Lower lobe of right lung (tissue), 2 donors: ENCODE measurements at regions not wholly inside any gene's neighbourhood (a gene's known extent, or its start where the extent isn't known, plus 50 kb on each side); places are given as distances from the start of the nearest gene placed in this dataset.

Experiments used
- ATAC-seq, 2 donors: fragments of 200-7000 bp; cut with Tn5 transposase; one replicate each; pipeline ENCODE4 v1.9.1; 2020 to 2022; ENCODE audit warnings: mild to moderate bottlenecking in 2 of 2, moderate library complexity in 2 of 2
- DNase-seq: peaks from one replicate; pipeline ENCODE4 v3.0.0-alpha.2; 2020
- H3K27ac ChIP-seq: fragments of 200-600 bp; one replicate; pipeline ENCODE4 v1.8.0; 2022
- H3K27me3 ChIP-seq: fragments of 200-600 bp; one replicate; pipeline ENCODE4 v1.8.0; 2022; ENCODE audit warnings: low read depth
- H3K36me3 ChIP-seq: fragments of 200-600 bp; one replicate; pipeline ENCODE4 v1.8.0; 2022; ENCODE audit warnings: mild to moderate bottlenecking
- H3K4me1 ChIP-seq: fragments of 200-600 bp; one replicate; pipeline ENCODE4 v1.8.0; 2022
- H3K4me3 ChIP-seq: fragments of 200-600 bp; one replicate; pipeline ENCODE4 v1.8.0; 2022; ENCODE audit warnings: mild to moderate bottlenecking
- H3K9me3 ChIP-seq: fragments of 200-600 bp; one replicate; pipeline ENCODE4 v1.8.0; 2022
- intact Hi-C: fragments of 100-400 bp; cut with DNase I; formaldehyde crosslinking; loops from one replicate; pipeline ENCODE4 v1.11.0; 2022
- TF ChIP-seq, protein P1 (sequence below): fragments of 200-600 bp; IDR thresholded peaks from one replicate; pipeline ENCODE4 v1.8.0; 2022; ENCODE audit warnings: antibody characterized with exemption, mild to moderate bottlenecking
- donor health status: DM: no; HTN: yes; CAD: no; lungs with severe emphysema.

DNA sequence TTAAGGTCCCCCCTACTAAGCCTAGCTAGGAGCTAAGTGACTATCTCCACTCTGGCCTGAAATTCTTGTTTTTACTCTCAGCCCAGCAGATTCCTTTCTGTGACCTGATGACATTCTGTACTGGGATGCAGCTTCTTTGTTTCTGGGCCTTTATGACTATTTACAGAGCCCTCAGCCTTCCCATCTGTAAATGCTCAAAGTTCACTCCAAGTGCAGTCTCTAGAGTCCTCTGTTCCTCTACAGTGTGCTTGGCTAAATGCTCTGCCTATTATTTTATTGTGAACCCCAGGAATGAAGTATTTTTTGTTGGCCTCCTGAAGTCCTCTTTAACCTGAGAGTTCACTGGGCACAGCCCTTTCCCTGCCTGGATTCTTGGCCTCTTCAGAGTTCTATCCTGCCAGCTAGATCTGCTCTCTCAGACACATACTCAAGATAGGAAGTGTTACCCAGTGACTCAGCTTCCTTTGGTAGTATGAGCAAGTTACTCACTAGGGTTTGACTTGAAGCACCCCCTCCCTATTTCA is 278.1 kb upstream of the P2RY1 start:
- peak overlapping the region; percentile 57 for H3K27ac ChIP-seq
- ATAC-seq = peak; percentile 74 to 90
- no peaks in the 10 kb centered on the region for H3K27me3 ChIP-seq
- TF ChIP-seq, protein P1, sequence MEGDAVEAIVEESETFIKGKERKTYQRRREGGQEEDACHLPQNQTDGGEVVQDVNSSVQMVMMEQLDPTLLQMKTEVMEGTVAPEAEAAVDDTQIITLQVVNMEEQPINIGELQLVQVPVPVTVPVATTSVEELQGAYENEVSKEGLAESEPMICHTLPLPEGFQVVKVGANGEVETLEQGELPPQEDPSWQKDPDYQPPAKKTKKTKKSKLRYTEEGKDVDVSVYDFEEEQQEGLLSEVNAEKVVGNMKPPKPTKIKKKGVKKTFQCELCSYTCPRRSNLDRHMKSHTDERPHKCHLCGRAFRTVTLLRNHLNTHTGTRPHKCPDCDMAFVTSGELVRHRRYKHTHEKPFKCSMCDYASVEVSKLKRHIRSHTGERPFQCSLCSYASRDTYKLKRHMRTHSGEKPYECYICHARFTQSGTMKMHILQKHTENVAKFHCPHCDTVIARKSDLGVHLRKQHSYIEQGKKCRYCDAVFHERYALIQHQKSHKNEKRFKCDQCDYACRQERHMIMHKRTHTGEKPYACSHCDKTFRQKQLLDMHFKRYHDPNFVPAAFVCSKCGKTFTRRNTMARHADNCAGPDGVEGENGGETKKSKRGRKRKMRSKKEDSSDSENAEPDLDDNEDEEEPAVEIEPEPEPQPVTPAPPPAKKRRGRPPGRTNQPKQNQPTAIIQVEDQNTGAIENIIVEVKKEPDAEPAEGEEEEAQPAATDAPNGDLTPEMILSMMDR = no peak
- no peaks in the 10 kb centered on the region for H3K9me3 ChIP-seq
- no peaks in the 10 kb centered on the region for H3K36me3 ChIP-seq
- intact Hi-C loops = no loop called here
- DNase-seq = no peak
- H3K4me1 ChIP-seq = peaks cover 7% of the 10 kb centered on the region
- no peak overlapping the region for H3K4me3 ChIP-seq

- Histone ChIP-seq H3K4me3 (no peak overlapping the region), H3K27ac (peak overlapping the region; percentile 57), H3K4me1 (peaks cover 7% of the 10 kb centered on the region), H3K9me3 (no peaks in the 10 kb centered on the region), H3K36me3 (no peaks in the 10 kb centered on the region), H3K27me3 (no peaks in the 10 kb centered on the region)
- no peak for DNase-seq
- no peak for ATAC-seq
- TF ChIP-seq, protein P1 = no peak
- intact Hi-C loops = no loop called here
Measured at GRCh38 chr3:152557302-152557999, 277.5 kb upstream of the P2RY1 start.

- H3K4me3 ChIP-seq = no peak overlapping the region
- no peak overlapping the region for H3K27ac ChIP-seq
- peaks cover 7% of the 10 kb centered on the region for H3K4me1 ChIP-seq
- no peaks in the 10 kb centered on the region for H3K36me3 ChIP-seq
- intact Hi-C loops = no loop called here
- H3K9me3 ChIP-seq = no peaks in the 10 kb centered on the region
- DNase-seq (no peak), ATAC-seq (no peak)
- H3K27me3 ChIP-seq = no peaks in the 10 kb centered on the region
- TF ChIP-seq, protein P1 = no peak
Measured at GRCh38 chr3:152558386-152558785, 276.5 kb upstream of the P2RY1 start.

- H3K4me1 ChIP-seq = peaks cover 7% of the 10 kb centered on the region
- intact Hi-C loops = no loop called here
- no peak overlapping the region for H3K4me3 ChIP-seq
- H3K36me3 ChIP-seq = no peaks in the 10 kb centered on the region
- TF ChIP-seq, protein P1 = no peak
- ATAC-seq = no peak
- DNase-seq = no peak
- H3K27me3 ChIP-seq = no peaks in the 10 kb centered on the region
- no peak overlapping the region for H3K27ac ChIP-seq
- H3K9me3 ChIP-seq = no peaks in the 10 kb centered on the region
Measured at GRCh38 chr3:152559246-152559645, 275.7 kb upstream of the P2RY1 start.

GRCh38 chr3:152564459-152564858 is 270.5 kb upstream of the P2RY1 start:
- Histone ChIP-seq H3K9me3 (no peaks in the 10 kb centered on the region), H3K4me1 (no peaks in the 10 kb centered on the region), H3K36me3 (no peaks in the 10 kb centered on the region), H3K27ac (no peak overlapping the region), H3K27me3 (no peaks in the 10 kb centered on the region), H3K4me3 (no peak overlapping the region)
- ATAC-seq (no peak), DNase-seq (no peak)
- TF ChIP-seq, protein P1 = no peak
- intact Hi-C loops = no loop called here
